ENCODE measurements at regions not wholly inside any gene's neighbourhood (a gene's known extent, or its start where the extent isn't known, plus 50 kb on each side); places are given as distances from the start of the nearest gene placed in this dataset.

GRCh38 chr6:78559056-78559455 is 308.3 kb upstream of the IRAK1BP1 start:
- TF ChIP-seq CTCF (IDR thresholded peaks at IDR 0.05; ENCODE audit: borderline replicate concordance, insufficient read depth, low read depth, low read length) = no peak
- no peak overlapping the region for H3K4me3 ChIP-seq (ENCODE audit: low read depth, low read length)

GRCh38 chr6:78561015-78561414 is 306.3 kb upstream of the IRAK1BP1 start:
- H3K4me3 ChIP-seq (ENCODE audit: low read depth, low read length) = no peak overlapping the region
- no peak for TF ChIP-seq CTCF (IDR thresholded peaks at IDR 0.05; ENCODE audit: borderline replicate concordance, insufficient read depth, low read depth, low read length)

GRCh38 chr6:78565997-78566396 is 301.4 kb upstream of the IRAK1BP1 start:
- TF ChIP-seq CTCF (IDR thresholded peaks at IDR 0.05; ENCODE audit: borderline replicate concordance, insufficient read depth, low read depth, low read length) = no peak

GRCh38 chr6:78570044-78570443 is 297.3 kb upstream of the IRAK1BP1 start:
- H3K4me3 ChIP-seq (ENCODE audit: low read depth, low read length) = no peak overlapping the region
- TF ChIP-seq CTCF (IDR thresholded peaks at IDR 0.05; ENCODE audit: borderline replicate concordance, insufficient read depth, low read depth, low read length) = no peak

More at GRCh38 chr6:78565997-78566396, 301.4 kb upstream of the IRAK1BP1 start:
- no peak overlapping the region for H3K4me3 ChIP-seq (ENCODE audit: low read depth, low read length)

- H3K4me3 ChIP-seq (ENCODE audit: low read depth, low read length) = no peak overlapping the region
- no peak for TF ChIP-seq CTCF (IDR thresholded peaks at IDR 0.05; ENCODE audit: borderline replicate concordance, insufficient read depth, low read depth, low read length)
These were observed 289.8 kb upstream of the IRAK1BP1 start for GRCh38 chr6:78577585-78577984.

DNA sequence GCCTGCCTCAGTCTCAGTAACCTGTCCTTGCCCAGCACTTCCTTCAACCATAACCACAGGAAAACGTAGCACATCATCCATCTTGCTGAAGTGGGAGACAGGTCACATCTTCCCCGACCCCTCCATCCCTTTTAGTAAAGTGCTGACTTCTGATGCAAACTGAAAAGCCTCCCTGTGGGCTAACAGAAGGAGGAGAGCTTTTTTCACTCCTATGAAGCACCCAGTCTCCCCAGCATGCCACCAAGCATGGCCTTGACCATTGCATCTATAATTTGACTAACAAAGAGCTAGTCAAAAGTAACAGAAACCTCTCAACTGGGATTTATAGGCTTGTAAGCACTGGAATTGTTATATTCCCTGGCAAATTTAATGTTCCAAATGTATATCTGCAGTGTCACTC is 288.9 kb upstream of the IRAK1BP1 start:
- H3K4me3 ChIP-seq (ENCODE audit: low read depth, low read length) = no peak overlapping the region
- TF ChIP-seq CTCF (IDR thresholded peaks at IDR 0.05; ENCODE audit: borderline replicate concordance, insufficient read depth, low read depth, low read length) = no peak

DNA sequence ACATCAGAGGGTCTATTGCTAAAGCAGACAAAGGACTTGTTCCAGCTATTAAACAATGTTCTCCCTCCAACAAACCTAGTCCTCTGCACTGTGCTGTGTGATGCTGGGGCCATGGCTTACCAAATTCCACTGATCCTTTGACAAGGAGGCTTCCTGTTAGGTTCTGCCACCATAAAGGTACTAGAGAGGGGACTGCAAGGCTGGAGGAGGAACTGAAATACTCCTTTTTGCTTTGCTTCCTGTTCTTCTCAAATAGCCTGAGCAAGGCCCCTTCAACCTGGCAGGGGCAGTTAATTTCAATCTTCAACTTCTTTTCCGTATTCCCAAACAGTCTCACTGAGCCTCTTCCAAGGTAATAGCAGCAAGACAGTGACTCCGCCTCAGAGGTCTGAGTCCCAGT is 286.4 kb upstream of the IRAK1BP1 start:
- no peak overlapping the region for H3K4me3 ChIP-seq (ENCODE audit: low read depth, low read length)
- no peak for TF ChIP-seq CTCF (IDR thresholded peaks at IDR 0.05; ENCODE audit: borderline replicate concordance, insufficient read depth, low read depth, low read length)
